H9 (cell line): ENCODE measurements at regions not wholly inside any gene's neighbourhood (a gene's known extent, or its start where the extent isn't known, plus 50 kb on each side); places are given as distances from the start of the nearest gene placed in this dataset.

ENCODE experiments used
- DNase-seq: peaks from one replicate; pipeline ENCODE4 v3.0.0-alpha.2; 2017
- H2AFZ ChIP-seq: one replicate; pipeline ENCODE4 v1.6.1; 2013; ENCODE audit warnings: mild to moderate bottlenecking, low read length, control low read depth, moderate library complexity
- H2AK5ac ChIP-seq: 2 replicates; pipeline ENCODE4 v1.6.1; 2013; ENCODE audit warnings: low read length, control low read depth, mixed read lengths; ENCODE audit not compliant: insufficient read length
- H2BK120ac ChIP-seq: one replicate; pipeline ENCODE4 v1.6.1; 2013; ENCODE audit warnings: low read depth, mild to moderate bottlenecking, low read length, control low read depth, inconsistent platforms; ENCODE audit not compliant: poor library complexity, severe bottlenecking
- H2BK12ac ChIP-seq: 2 replicates; pipeline ENCODE4 v1.6.1; 2013; ENCODE audit warnings: low read length, control low read depth, mixed read lengths, low read depth; ENCODE audit not compliant: insufficient read length
- H2BK15ac ChIP-seq: 2 replicates; pipeline ENCODE4 v1.6.1; 2013; ENCODE audit warnings: low read depth, low read length, control low read depth
- H2BK20ac ChIP-seq: one replicate; pipeline ENCODE4 v1.6.1; 2013; ENCODE audit warnings: low read depth, mild to moderate bottlenecking, low read length, control low read depth, inconsistent platforms; ENCODE audit not compliant: poor library complexity, severe bottlenecking
- H2BK5ac ChIP-seq: 2 replicates; pipeline ENCODE4 v1.6.1; 2013; ENCODE audit warnings: low read length, control low read depth, mixed read lengths; ENCODE audit not compliant: insufficient read length
- H3K14ac ChIP-seq: 2 replicates; pipeline ENCODE4 v1.6.1; 2013; ENCODE audit warnings: low read length, control low read depth; ENCODE audit not compliant: insufficient read depth
- H3K18ac ChIP-seq: 2 replicates; pipeline ENCODE4 v1.6.1; 2013; ENCODE audit warnings: low read depth, mild to moderate bottlenecking, mixed read lengths, low read length, control low read depth; ENCODE audit not compliant: insufficient read length
- H3K23ac ChIP-seq: 2 replicates; pipeline ENCODE4 v1.6.1; 2013; ENCODE audit warnings: low read length, control low read depth, mixed read lengths, low read depth; ENCODE audit not compliant: insufficient read length
- H3K23me2 ChIP-seq: 2 replicates; pipeline ENCODE4 v1.6.1; 2013; ENCODE audit warnings: low read depth, mild to moderate bottlenecking, mixed read lengths, low read length, control low read depth; ENCODE audit not compliant: insufficient read length, poor library complexity, severe bottlenecking
- H3K27ac ChIP-seq: 2 replicates; pipeline ENCODE4 v1.5.1; 2013; ENCODE audit warnings: low read length, control low read depth, mixed read lengths, low read depth; ENCODE audit not compliant: insufficient read length
- H3K27me3 ChIP-seq: 2 replicates; pipeline ENCODE4 v1.6.1; 2013; ENCODE audit warnings: low read length, control low read depth, inconsistent platforms; ENCODE audit not compliant: insufficient read depth
- H3K4ac ChIP-seq: 2 replicates; pipeline ENCODE4 v1.6.1; 2013; ENCODE audit warnings: low read depth, mild to moderate bottlenecking, control low read depth, inconsistent platforms, low read length, moderate library complexity
- H3K4me1 ChIP-seq: 2 replicates; pipeline ENCODE4 v1.6.1; 2013; ENCODE audit warnings: low read length, control low read depth, inconsistent platforms; ENCODE audit not compliant: insufficient read depth
- H3K4me2 ChIP-seq: 2 replicates; pipeline ENCODE4 v1.6.1; 2013; ENCODE audit warnings: low read length, control low read depth, mixed read lengths; ENCODE audit not compliant: insufficient read length, insufficient read depth
- H3K56ac ChIP-seq: 2 replicates; pipeline ENCODE4 v1.6.1; 2013; ENCODE audit warnings: low read depth, mild to moderate bottlenecking, mixed read lengths, low read length, control low read depth; ENCODE audit not compliant: insufficient read length
- H3K79me1 ChIP-seq: 2 replicates; pipeline ENCODE4 v1.6.1; 2013; ENCODE audit warnings: low read depth, mild to moderate bottlenecking, moderate library complexity, low read length, control low read depth, inconsistent platforms; ENCODE audit not compliant: insufficient read depth, poor library complexity, severe bottlenecking
- H3K79me2 ChIP-seq: 2 replicates; pipeline ENCODE4 v1.6.1; 2013; ENCODE audit warnings: low read length, control low read depth, inconsistent platforms; ENCODE audit not compliant: insufficient read depth
- H3K9ac ChIP-seq: 2 replicates; pipeline ENCODE4 v1.6.1; 2013; ENCODE audit warnings: low read length, control low read depth, mixed read lengths; ENCODE audit not compliant: insufficient read length; ENCODE audit errors: extremely low read depth
- H3K9me3 ChIP-seq: one replicate; pipeline ENCODE4 v1.6.1; 2013; ENCODE audit warnings: low read depth, low read length, inconsistent platforms; ENCODE audit not compliant: control insufficient read depth
- H3T11ph ChIP-seq: one replicate; pipeline ENCODE4 v1.6.1; 2013; ENCODE audit warnings: mild to moderate bottlenecking, low read length, control low read depth, inconsistent platforms
- H4K20me1 ChIP-seq: one replicate; pipeline ENCODE4 v1.6.1; 2013; ENCODE audit not compliant: control insufficient read depth, insufficient read length, insufficient read depth
- H4K5ac ChIP-seq: 2 replicates; pipeline ENCODE4 v1.6.1; 2013; ENCODE audit warnings: low read depth, mild to moderate bottlenecking, mixed read lengths, low read length, control low read depth; ENCODE audit not compliant: insufficient read length
- H4K8ac ChIP-seq: replicated peaks from 2 replicates; pipeline ENCODE4 v1.6.1; 2013; ENCODE audit warnings: low read length, control low read depth, mixed read lengths, low read depth; ENCODE audit not compliant: insufficient read length
- H4K91ac ChIP-seq: 2 replicates; pipeline ENCODE4 v1.6.1; 2013; ENCODE audit warnings: low read depth, mild to moderate bottlenecking, moderate library complexity, mixed read lengths, low read length, control low read depth; ENCODE audit not compliant: insufficient read length
- H3K27ac Mint-ChIP-seq, 3 experiments: 2 replicates in 2 of 3; 3 replicates in 1 of 3; pipeline ENCODE4 v1.8.0; 2020 to 2021; ENCODE audit warnings: mixed read lengths in 3 of 3, mild to moderate bottlenecking in 1 of 3, moderate library complexity in 1 of 3
- H3K27me3 Mint-ChIP-seq: 2 replicates; pipeline ENCODE4 v1.8.0; 2021; ENCODE audit warnings: low read depth, mild to moderate bottlenecking, moderate library complexity, mixed read lengths
- H3K36me3 Mint-ChIP-seq, 3 experiments: 2 replicates in 2 of 3; 3 replicates in 1 of 3; pipeline ENCODE4 v1.8.0; 2020 to 2021; ENCODE audit warnings: low read depth in 3 of 3, mixed read lengths in 3 of 3; ENCODE audit not compliant: insufficient read depth in 1 of 3
- H3K4me1 Mint-ChIP-seq, 2 experiments: 2 replicates each; pipeline ENCODE4 v1.8.0; 2020; ENCODE audit warnings: mixed read lengths in 2 of 2
- H3K4me3 Mint-ChIP-seq, 2 experiments: 2 replicates in 1 of 2; 3 replicates in 1 of 2; pipeline ENCODE4 v1.8.0; 2020 to 2021; ENCODE audit warnings: mild to moderate bottlenecking in 2 of 2, mixed read lengths in 2 of 2, moderate library complexity in 1 of 2
- H3K9me3 Mint-ChIP-seq, 2 experiments: 2 replicates in 1 of 2; 3 replicates in 1 of 2; pipeline ENCODE4 v1.8.0; 2020; ENCODE audit warnings: mild to moderate bottlenecking in 2 of 2, mixed read lengths in 2 of 2, moderate library complexity in 1 of 2
- WGBS: extraction: QIAGEN DNeasy Blood & Tissue Kit; methylation state at CpG from one replicate; pipeline ENCODE4 v1.1.7; 2013; ENCODE audit warnings: missing lambda C conversion rate, low lambda C conversion rate, mixed read lengths; ENCODE audit not compliant: insufficient read length; ENCODE audit errors: extremely low coverage; 5-methylcytosine and 5-hydroxymethylcytosine counted together
- TF ChIP-seq, protein P1 (sequence below): fragments of 200-600 bp; sonication (generic); conservative IDR thresholded peaks from 3 replicates; pipeline ENCODE4 v1.8.0; 2021; ENCODE audit warnings: antibody characterized with exemption, mild to moderate bottlenecking

GRCh38 chr13:31064636-31065035, 97.1 kb downstream of the HSPH1 start:
- no peak overlapping the region for H4K8ac ChIP-seq
- no peaks in the 10 kb centered on the region for H3K79me1 ChIP-seq
- no peak overlapping the region for H3K4ac ChIP-seq
- H3K4me1 ChIP-seq = no peaks in the 10 kb centered on the region
- peaks cover 0 to 4% (median 0%) of the 10 kb centered on the region in 3 experiments; a peak in 1 of 7 replicates for H3K36me3 Mint-ChIP-seq
- no peak overlapping the region for H3K4me3 Mint-ChIP-seq
- no peaks in the 10 kb centered on the region for H3K23me2 ChIP-seq
- no peaks in the 10 kb centered on the region; the same call in 1 of the 2 replicates for H3K27me3 Mint-ChIP-seq
- H2AK5ac ChIP-seq = no peak overlapping the region
- no peak overlapping the region for H3K14ac ChIP-seq
- no peak overlapping the region; a peak in 1 of 7 replicates for H3K27ac Mint-ChIP-seq
- no peak overlapping the region for H2BK15ac ChIP-seq
- H2BK20ac ChIP-seq = no peak overlapping the region
- no peaks in the 10 kb centered on the region for H3K79me2 ChIP-seq
- no peak overlapping the region for H2BK120ac ChIP-seq
- no peak for DNase-seq
- H3K56ac ChIP-seq = no peak overlapping the region
- H3K27me3 ChIP-seq = no peaks in the 10 kb centered on the region; the same call in 1 of the 2 replicates
- H3K18ac ChIP-seq = no peak overlapping the region
- no peak overlapping the region for H3K4me2 ChIP-seq
- peaks cover 8 to 11% of the 10 kb centered on the region in 2 experiments for H3K4me1 Mint-ChIP-seq
- H2BK12ac ChIP-seq = no peak overlapping the region
- no peak overlapping the region for H3K23ac ChIP-seq
- no peaks in the 10 kb centered on the region for H3K9me3 ChIP-seq
- no peak overlapping the region for H4K5ac ChIP-seq
- peaks cover 3 to 5% of the 10 kb centered on the region in 2 experiments; a peak in 2 of 5 replicates for H3K9me3 Mint-ChIP-seq
- no peak overlapping the region for H2AFZ ChIP-seq
- WGBS = no CpG with 5 or more reads among the region's 4 CpGs
- H3K9ac ChIP-seq = no peak overlapping the region
- no peak overlapping the region for H4K91ac ChIP-seq
- no peaks in the 10 kb centered on the region for H4K20me1 ChIP-seq
- H2BK5ac ChIP-seq = no peak overlapping the region
- TF ChIP-seq, protein P1, sequence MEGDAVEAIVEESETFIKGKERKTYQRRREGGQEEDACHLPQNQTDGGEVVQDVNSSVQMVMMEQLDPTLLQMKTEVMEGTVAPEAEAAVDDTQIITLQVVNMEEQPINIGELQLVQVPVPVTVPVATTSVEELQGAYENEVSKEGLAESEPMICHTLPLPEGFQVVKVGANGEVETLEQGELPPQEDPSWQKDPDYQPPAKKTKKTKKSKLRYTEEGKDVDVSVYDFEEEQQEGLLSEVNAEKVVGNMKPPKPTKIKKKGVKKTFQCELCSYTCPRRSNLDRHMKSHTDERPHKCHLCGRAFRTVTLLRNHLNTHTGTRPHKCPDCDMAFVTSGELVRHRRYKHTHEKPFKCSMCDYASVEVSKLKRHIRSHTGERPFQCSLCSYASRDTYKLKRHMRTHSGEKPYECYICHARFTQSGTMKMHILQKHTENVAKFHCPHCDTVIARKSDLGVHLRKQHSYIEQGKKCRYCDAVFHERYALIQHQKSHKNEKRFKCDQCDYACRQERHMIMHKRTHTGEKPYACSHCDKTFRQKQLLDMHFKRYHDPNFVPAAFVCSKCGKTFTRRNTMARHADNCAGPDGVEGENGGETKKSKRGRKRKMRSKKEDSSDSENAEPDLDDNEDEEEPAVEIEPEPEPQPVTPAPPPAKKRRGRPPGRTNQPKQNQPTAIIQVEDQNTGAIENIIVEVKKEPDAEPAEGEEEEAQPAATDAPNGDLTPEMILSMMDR = no peak
- H3K27ac ChIP-seq = no peak overlapping the region
- H3T11ph ChIP-seq = no peak overlapping the region
